ENCODE measurements at regions not wholly inside any gene's neighbourhood (a gene's known extent, or its start where the extent isn't known, plus 50 kb on each side); places are given as distances from the start of the nearest gene placed in this dataset.

DNA sequence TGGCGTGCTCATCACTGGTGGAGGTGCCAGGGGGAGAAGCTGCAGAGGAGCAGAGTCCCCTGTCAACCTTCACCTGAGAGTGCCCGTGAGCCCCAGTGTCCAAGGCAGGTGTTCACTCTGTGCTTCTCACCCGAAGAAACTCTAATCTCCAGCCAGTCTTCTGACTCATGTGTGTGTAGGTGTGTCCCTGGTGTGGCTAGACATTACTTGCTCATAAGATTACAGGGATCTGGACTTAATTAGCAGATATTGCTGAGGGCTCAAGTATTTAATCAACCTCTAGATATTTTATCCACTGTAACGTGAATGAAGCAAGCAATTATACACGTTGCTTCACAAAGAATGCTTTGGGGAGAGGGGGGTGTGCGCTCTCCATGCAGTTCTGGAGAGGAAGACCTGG lies 72.5 kb downstream of the MED10 start:
- Histone ChIP-seq H3K27ac (no peak overlapping the region), H3K27me3 (no peaks in the 10 kb centered on the region), H3K9me3 (no peaks in the 10 kb centered on the region), H3K36me3 (no peaks in the 10 kb centered on the region), H3K4me3 (no peak overlapping the region), H3K4me1 (no peaks in the 10 kb centered on the region)
- no peak for ATAC-seq
- TF ChIP-seq, protein P1, sequence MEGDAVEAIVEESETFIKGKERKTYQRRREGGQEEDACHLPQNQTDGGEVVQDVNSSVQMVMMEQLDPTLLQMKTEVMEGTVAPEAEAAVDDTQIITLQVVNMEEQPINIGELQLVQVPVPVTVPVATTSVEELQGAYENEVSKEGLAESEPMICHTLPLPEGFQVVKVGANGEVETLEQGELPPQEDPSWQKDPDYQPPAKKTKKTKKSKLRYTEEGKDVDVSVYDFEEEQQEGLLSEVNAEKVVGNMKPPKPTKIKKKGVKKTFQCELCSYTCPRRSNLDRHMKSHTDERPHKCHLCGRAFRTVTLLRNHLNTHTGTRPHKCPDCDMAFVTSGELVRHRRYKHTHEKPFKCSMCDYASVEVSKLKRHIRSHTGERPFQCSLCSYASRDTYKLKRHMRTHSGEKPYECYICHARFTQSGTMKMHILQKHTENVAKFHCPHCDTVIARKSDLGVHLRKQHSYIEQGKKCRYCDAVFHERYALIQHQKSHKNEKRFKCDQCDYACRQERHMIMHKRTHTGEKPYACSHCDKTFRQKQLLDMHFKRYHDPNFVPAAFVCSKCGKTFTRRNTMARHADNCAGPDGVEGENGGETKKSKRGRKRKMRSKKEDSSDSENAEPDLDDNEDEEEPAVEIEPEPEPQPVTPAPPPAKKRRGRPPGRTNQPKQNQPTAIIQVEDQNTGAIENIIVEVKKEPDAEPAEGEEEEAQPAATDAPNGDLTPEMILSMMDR (IDR thresholded peaks at IDR 0.05), result no peak
- no peak for TF ChIP-seq POLR2A (IDR thresholded peaks at IDR 0.05)
- intact Hi-C loops (cut with DNase I), result loop anchor here in 1 of 10 donors (10.0 kb wide), 1 partner anchor 219 kb away; no protein-coding TSS in a partner anchor
- 64 to 75% (median 70%) methylated on average over 6 of the region's 6 CpGs for WGBS, 4 donors
- DNase-seq, result no peak

DNA sequence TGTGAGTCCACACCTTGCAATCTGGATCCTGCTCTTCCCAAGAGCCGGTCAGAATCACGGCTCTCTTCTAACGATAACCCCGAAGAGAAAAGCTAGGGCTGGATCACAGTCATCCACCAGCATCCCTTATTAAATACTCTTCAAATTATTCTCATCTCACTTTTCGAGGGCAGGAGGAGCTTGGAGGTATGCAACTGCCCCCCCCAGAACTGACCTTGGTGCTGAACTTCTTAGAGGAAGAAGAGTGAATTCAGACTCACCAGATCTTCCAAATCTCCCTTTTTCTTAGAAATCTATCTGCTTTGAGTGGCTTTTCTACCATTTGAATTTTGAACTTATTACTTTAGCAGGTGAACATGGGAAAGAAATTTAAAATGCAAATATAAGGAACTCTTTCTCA lies 75.7 kb downstream of the MED10 start:
- 55 to 63% (median 60%) methylated on average over 5 of the region's 5 CpGs for whole genome bisulfite sequencing, 4 donors
- H3K36me3 ChIP-seq, result no peaks in the 10 kb centered on the region
- no peaks in the 10 kb centered on the region for H3K9me3 ChIP-seq
- DNase-seq (no peak), ATAC-seq (no peak)
- intact Hi-C loops (cut with DNase I), result loop anchor here in 1 of 10 donors (10.0 kb wide), 1 partner anchor 222 kb away; no protein-coding TSS in a partner anchor
- H3K4me1 ChIP-seq, result no peaks in the 10 kb centered on the region
- no peak overlapping the region for H3K27ac ChIP-seq
- TF ChIP-seq, protein P1 (IDR thresholded peaks at IDR 0.05), result no peak
- TF ChIP-seq POLR2A (IDR thresholded peaks at IDR 0.05), result no peak
- no peak overlapping the region for H3K4me3 ChIP-seq
- H3K27me3 ChIP-seq, result no peaks in the 10 kb centered on the region

GRCh38 chr5:6302075-6302474 lies 76.3 kb downstream of the MED10 start:
- H3K36me3 ChIP-seq, result no peaks in the 10 kb centered on the region
- no peaks in the 10 kb centered on the region for H3K4me1 ChIP-seq
- no peak for TF ChIP-seq POLR2A (IDR thresholded peaks at IDR 0.05)
- TF ChIP-seq, protein P1 (IDR thresholded peaks at IDR 0.05), result no peak
- H3K4me3 ChIP-seq, result no peak overlapping the region
- WGBS, 4 donors, result 23 to 41% (median 34%) methylated on average over 4 of the region's 4 CpGs
- intact Hi-C loops (cut with DNase I), result loop anchor here in 1 of 10 donors (10.0 kb wide), 1 partner anchor 223 kb away; no protein-coding TSS in a partner anchor
- H3K27ac ChIP-seq, result no peak overlapping the region
- H3K27me3 ChIP-seq, result no peaks in the 10 kb centered on the region
- no peaks in the 10 kb centered on the region for H3K9me3 ChIP-seq
- DNase-seq (no peak), ATAC-seq (no peak)

- Histone ChIP-seq H3K27me3 (no peaks in the 10 kb centered on the region), H3K9me3 (peaks cover 0 to 9% (median 0%) of the 10 kb centered on the region in 12 donors), H3K4me3 (no peak overlapping the region), H3K36me3 (no peaks in the 10 kb centered on the region), H3K4me1 (no peaks in the 10 kb centered on the region), H3K27ac (no peak overlapping the region)
- 65 to 74% (median 68%) methylated on average over 8 of the region's 8 CpGs for WGBS, 4 donors
- no peak for DNase-seq
- intact Hi-C loops (cut with DNase I), result loop anchor here in 3 of 10 donors (10.0 kb wide), 2 partner anchors 228 to 278 kb away; no protein-coding TSS in a partner anchor
- no peak for ATAC-seq
- TF ChIP-seq, protein P1 (IDR thresholded peaks at IDR 0.05), result no peak
- no peak for TF ChIP-seq POLR2A (IDR thresholded peaks at IDR 0.05)
Measured at GRCh38 chr5:6296524-6296923, 81.8 kb downstream of the MED10 start.

Measured in heart left ventricle (tissue), 16 donors.